ENCODE measurements at regions not wholly inside any gene's neighbourhood (a gene's known extent, or its start where the extent isn't known, plus 50 kb on each side); places are given as distances from the start of the nearest gene placed in this dataset.

DNA sequence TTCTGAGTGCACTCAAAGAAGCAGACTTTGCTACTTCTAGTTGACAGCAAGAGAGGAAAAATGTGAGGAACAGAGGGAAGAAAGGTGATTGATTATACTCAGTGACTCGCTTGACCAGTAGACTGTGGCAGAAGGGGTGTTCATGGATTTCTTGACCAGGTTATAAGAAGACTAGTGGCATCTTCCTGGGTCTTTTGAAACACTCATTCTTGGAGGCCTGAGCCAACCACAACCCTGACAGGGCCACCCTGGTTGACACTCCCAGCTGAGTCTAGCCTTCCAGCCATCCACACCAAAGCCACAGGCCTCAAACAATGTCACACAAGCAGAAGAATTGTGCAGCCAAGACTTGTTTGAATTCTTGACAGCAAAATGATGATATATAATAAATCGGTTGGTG, 366.3 kb downstream of the SS18 start:
- H3K4me3 ChIP-seq (ENCODE audit: low read depth, low read length), result no peak overlapping the region
- H3K27me3 ChIP-seq (ENCODE audit: insufficient read depth, low read depth, severe bottlenecking), result no peaks in the 10 kb centered on the region
- no peaks in the 10 kb centered on the region for H3K9me3 ChIP-seq (ENCODE audit: severe bottlenecking)
- no peaks in the 10 kb centered on the region for H3K36me3 ChIP-seq
- no peak overlapping the region for H3K27ac ChIP-seq
- DNase-seq, result no peak
- TF ChIP-seq, protein P1, sequence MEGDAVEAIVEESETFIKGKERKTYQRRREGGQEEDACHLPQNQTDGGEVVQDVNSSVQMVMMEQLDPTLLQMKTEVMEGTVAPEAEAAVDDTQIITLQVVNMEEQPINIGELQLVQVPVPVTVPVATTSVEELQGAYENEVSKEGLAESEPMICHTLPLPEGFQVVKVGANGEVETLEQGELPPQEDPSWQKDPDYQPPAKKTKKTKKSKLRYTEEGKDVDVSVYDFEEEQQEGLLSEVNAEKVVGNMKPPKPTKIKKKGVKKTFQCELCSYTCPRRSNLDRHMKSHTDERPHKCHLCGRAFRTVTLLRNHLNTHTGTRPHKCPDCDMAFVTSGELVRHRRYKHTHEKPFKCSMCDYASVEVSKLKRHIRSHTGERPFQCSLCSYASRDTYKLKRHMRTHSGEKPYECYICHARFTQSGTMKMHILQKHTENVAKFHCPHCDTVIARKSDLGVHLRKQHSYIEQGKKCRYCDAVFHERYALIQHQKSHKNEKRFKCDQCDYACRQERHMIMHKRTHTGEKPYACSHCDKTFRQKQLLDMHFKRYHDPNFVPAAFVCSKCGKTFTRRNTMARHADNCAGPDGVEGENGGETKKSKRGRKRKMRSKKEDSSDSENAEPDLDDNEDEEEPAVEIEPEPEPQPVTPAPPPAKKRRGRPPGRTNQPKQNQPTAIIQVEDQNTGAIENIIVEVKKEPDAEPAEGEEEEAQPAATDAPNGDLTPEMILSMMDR (IDR thresholded peaks at IDR 0.05; ENCODE audit: low read depth, low read length), result no peak

DNA sequence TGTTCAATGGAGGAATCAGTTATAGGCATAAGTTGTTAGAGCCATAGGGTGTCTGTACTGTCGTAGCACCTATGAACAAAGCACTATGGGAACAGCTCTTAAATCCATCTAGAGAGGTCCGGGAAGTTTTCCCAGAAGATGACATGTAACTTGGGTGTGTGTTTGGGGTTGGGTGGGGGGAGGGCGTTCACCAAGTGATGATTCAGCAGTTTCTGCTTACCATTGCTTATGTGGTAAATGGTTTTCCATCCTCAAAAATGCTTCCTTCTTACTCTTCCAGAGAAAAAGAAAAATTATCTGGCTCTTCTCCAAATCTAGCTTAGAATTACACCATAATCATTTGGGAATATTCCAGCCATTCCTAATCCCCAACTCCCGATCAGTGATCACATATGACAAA, 361.1 kb upstream of the ZNF521 start:
- no peaks in the 10 kb centered on the region for H3K27me3 ChIP-seq (ENCODE audit: insufficient read depth, low read depth, severe bottlenecking)
- no peak overlapping the region for H3K4me3 ChIP-seq (ENCODE audit: low read depth, low read length)
- TF ChIP-seq, protein P1 (IDR thresholded peaks at IDR 0.05; ENCODE audit: low read depth, low read length), result no peak
- H3K27ac ChIP-seq, result no peak overlapping the region
- no peaks in the 10 kb centered on the region for H3K36me3 ChIP-seq
- H3K9me3 ChIP-seq (ENCODE audit: severe bottlenecking), result no peaks in the 10 kb centered on the region
- no peak for DNase-seq

DNA sequence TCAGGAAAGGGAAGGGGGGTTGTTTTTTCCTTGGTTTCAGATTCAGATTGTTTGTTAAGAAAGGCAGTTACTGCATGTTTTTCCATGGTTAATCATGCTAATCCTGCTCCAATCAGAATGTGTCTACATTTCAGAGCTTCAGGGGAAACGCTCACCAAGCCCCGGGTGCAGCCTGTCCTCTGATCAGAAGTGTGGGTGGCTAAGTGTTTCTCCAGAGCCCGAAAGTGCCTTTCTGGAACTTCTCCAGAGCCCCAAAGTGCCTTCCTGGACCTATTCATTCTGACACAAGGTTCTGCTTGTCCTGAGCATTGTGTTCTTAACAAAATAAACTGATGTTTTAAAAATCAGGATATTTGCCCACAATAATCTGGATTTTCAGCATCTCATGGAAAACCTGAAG, 359.0 kb upstream of the ZNF521 start:
- no peaks in the 10 kb centered on the region for H3K36me3 ChIP-seq
- no peak overlapping the region for H3K27ac ChIP-seq
- no peak for DNase-seq
- peaks cover 8% of the 10 kb centered on the region for H3K27me3 ChIP-seq (ENCODE audit: insufficient read depth, low read depth, severe bottlenecking)
- no peak overlapping the region for H3K4me3 ChIP-seq (ENCODE audit: low read depth, low read length)
- H3K9me3 ChIP-seq (ENCODE audit: severe bottlenecking), result no peaks in the 10 kb centered on the region
- TF ChIP-seq, protein P1 (IDR thresholded peaks at IDR 0.05; ENCODE audit: low read depth, low read length), result no peak

DNA sequence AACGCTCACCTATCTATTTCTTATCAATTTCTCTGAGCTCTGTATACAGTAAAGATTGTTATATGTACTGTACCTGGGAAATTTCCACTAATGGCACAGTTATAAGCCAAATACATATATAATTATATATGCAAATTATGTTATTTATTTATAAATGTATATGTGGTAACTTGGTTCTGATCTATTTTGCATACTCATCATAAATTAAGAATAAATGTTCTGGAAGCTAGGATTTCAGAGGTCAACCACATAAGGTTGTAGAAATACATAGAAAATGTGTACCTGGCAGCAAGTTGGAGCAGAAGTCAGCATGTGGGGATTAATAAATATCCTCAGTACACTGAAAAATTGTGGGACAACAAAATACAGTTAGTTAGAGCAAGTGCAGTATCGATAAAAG, 353.7 kb upstream of the ZNF521 start:
- H3K4me3 ChIP-seq (ENCODE audit: low read depth, low read length), result no peak overlapping the region
- H3K36me3 ChIP-seq, result no peaks in the 10 kb centered on the region
- no peaks in the 10 kb centered on the region for H3K9me3 ChIP-seq (ENCODE audit: severe bottlenecking)
- DNase-seq, result no peak
- no peak overlapping the region for H3K27ac ChIP-seq
- TF ChIP-seq, protein P1 (IDR thresholded peaks at IDR 0.05; ENCODE audit: low read depth, low read length), result no peak
- peaks cover 10% of the 10 kb centered on the region for H3K27me3 ChIP-seq (ENCODE audit: insufficient read depth, low read depth, severe bottlenecking)

DNA sequence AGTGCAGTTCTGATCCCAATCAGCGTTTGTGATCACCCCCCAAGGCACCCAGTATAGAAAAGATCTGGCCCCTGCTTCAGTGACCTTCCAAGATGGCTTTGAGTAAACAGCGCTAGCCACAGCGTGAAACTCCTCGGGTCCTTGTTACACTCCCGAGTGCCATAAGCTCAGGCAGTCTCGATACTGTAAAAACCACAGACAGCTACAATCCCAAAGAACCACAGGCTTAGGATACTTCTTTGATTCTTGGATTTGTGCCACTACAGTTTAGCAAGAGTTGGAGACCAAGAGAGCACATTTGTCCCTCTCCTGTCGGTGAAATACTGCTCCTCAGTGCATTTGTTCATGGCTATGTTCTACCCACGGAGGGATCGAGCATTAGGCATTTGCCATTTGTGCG, 352.5 kb upstream of the ZNF521 start:
- Histone ChIP-seq H3K36me3 (no peaks in the 10 kb centered on the region), H3K9me3 (ENCODE audit: severe bottlenecking) (no peaks in the 10 kb centered on the region), H3K4me3 (ENCODE audit: low read depth, low read length) (no peak overlapping the region), H3K27me3 (ENCODE audit: insufficient read depth, low read depth, severe bottlenecking) (peaks cover 10% of the 10 kb centered on the region), H3K27ac (no peak overlapping the region)
- DNase-seq, result no peak
- TF ChIP-seq, protein P1 (IDR thresholded peaks at IDR 0.05; ENCODE audit: low read depth, low read length), result no peak

DNA sequence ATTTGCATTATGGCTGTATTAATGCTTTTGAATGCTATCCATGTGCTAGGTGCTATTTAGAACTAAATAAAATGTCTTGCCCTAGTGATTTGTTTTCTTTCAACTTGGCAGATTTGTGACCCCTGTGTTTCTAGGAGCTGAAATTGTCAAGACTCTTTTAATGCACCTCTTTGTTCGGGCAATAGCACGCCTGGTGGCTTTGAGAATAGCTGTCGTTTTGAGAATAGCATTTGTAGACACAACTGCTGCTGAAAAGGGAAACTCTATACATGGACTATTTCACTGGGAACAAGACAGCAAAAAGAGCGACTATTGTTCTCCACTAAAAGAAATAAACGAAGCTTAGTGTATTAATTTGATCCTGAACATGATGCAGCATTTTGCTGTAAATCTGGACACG, 352.1 kb upstream of the ZNF521 start:
- Histone ChIP-seq H3K27me3 (ENCODE audit: insufficient read depth, low read depth, severe bottlenecking) (peaks cover 10% of the 10 kb centered on the region), H3K27ac (no peak overlapping the region), H3K36me3 (no peaks in the 10 kb centered on the region), H3K9me3 (ENCODE audit: severe bottlenecking) (no peaks in the 10 kb centered on the region), H3K4me3 (ENCODE audit: low read depth, low read length) (no peak overlapping the region)
- TF ChIP-seq, protein P1 (IDR thresholded peaks at IDR 0.05; ENCODE audit: low read depth, low read length), result no peak
- DNase-seq, result no peak
